Mesenchymal stem cell (in vitro differentiated cells and primary cell): ENCODE measurements at regions not wholly inside any gene's neighbourhood (a gene's known extent, or its start where the extent isn't known, plus 50 kb on each side); places are given as distances from the start of the nearest gene placed in this dataset.

Source experiments
- DNase-seq: peaks from one replicate; pipeline ENCODE4 v3.0.0-alpha.2; 2013
- H2AFZ ChIP-seq: one replicate; pipeline ENCODE4 v1.6.1; 2013; ENCODE audit warnings: low read depth, mild to moderate bottlenecking, control low read depth, inconsistent platforms, low read length, moderate library complexity
- H2AK5ac ChIP-seq: 2 replicates; pipeline ENCODE4 v1.6.1; 2013; ENCODE audit warnings: low read length, moderate library complexity, mild to moderate bottlenecking, inconsistent platforms; ENCODE audit not compliant: severe bottlenecking
- H2BK120ac ChIP-seq: one replicate; pipeline ENCODE4 v1.6.1; 2013; ENCODE audit warnings: low read depth, mild to moderate bottlenecking, inconsistent platforms, low read length, moderate library complexity
- H2BK12ac ChIP-seq, 2 experiments: one replicate each; pipeline ENCODE4 v1.6.1; 2013; ENCODE audit warnings: inconsistent platforms in 2 of 2, low read length in 2 of 2, mild to moderate bottlenecking in 2 of 2, moderate library complexity in 2 of 2, control low read depth in 1 of 2
- H2BK15ac ChIP-seq: one replicate; pipeline ENCODE4 v1.6.1; 2013; ENCODE audit warnings: mild to moderate bottlenecking, low read depth, inconsistent platforms; ENCODE audit not compliant: poor library complexity, severe bottlenecking
- H2BK5ac ChIP-seq: 2 replicates; pipeline ENCODE4 v1.6.1; 2013; ENCODE audit warnings: low read depth, mild to moderate bottlenecking, low read length, control low read depth, inconsistent platforms; ENCODE audit not compliant: poor library complexity, severe bottlenecking
- H3K14ac ChIP-seq, 2 experiments: one replicate each; pipeline ENCODE4 v1.6.1; 2013; ENCODE audit warnings: inconsistent platforms in 2 of 2, low read length in 2 of 2, control low read depth in 1 of 2, mild to moderate bottlenecking in 1 of 2, moderate library complexity in 1 of 2
- H3K18ac ChIP-seq, 2 experiments: one replicate each; pipeline ENCODE4 v1.6.1; 2013; ENCODE audit warnings: inconsistent platforms in 2 of 2, low read length in 2 of 2, control low read depth in 1 of 2, low read depth in 1 of 2, mild to moderate bottlenecking in 1 of 2
- H3K23ac ChIP-seq, 2 experiments: one replicate each; pipeline ENCODE4 v1.6.1; 2013; ENCODE audit warnings: inconsistent platforms in 2 of 2, low read length in 2 of 2, mild to moderate bottlenecking in 2 of 2, moderate library complexity in 2 of 2, control low read depth in 1 of 2
- H3K27ac ChIP-seq: 2 replicates; pipeline ENCODE4 v1.5.1; 2013; ENCODE audit warnings: mild to moderate bottlenecking, moderate library complexity, low read length, control low read depth, inconsistent platforms; ENCODE audit not compliant: poor library complexity, severe bottlenecking
- H3K27me3 ChIP-seq, 2 experiments: 2 replicates each; pipeline versions ENCODE4 v1.6.1 to v1.7.0; 2013; ENCODE audit warnings: low read length in 2 of 2, mild to moderate bottlenecking in 2 of 2, moderate library complexity in 2 of 2, control low read depth in 1 of 2, inconsistent platforms in 1 of 2; ENCODE audit not compliant: control insufficient read depth in 1 of 2, insufficient read depth in 1 of 2
- H3K36me3 ChIP-seq, 2 experiments: 2 replicates each; pipeline versions ENCODE4 v1.6.1 to v1.7.0; 2013; ENCODE audit warnings: low read length in 2 of 2, control low read depth in 1 of 2, inconsistent platforms in 1 of 2, low read depth in 1 of 2, mild to moderate bottlenecking in 1 of 2; ENCODE audit not compliant: insufficient read depth in 2 of 2, control insufficient read depth in 1 of 2
- H3K4ac ChIP-seq, 2 experiments: one replicate each; pipeline ENCODE4 v1.6.1; 2013; ENCODE audit warnings: inconsistent platforms in 2 of 2, low read length in 2 of 2, mild to moderate bottlenecking in 2 of 2, moderate library complexity in 2 of 2, control low read depth in 1 of 2, low read depth in 1 of 2
- H3K4me1 ChIP-seq: 2 replicates; pipeline ENCODE4 v1.6.1; 2013; ENCODE audit warnings: low read depth, low read length, control low read depth; ENCODE audit not compliant: control insufficient read depth, insufficient read depth
- H3K4me2 ChIP-seq: 2 replicates; pipeline ENCODE4 v1.6.1; 2013; ENCODE audit warnings: low read length, mild to moderate bottlenecking, inconsistent platforms; ENCODE audit not compliant: poor library complexity, severe bottlenecking
- H3K4me3 ChIP-seq, 2 experiments: 2 replicates each; pipeline versions ENCODE4 v1.5.1 to v1.7.0; 2013; ENCODE audit warnings: low read length in 2 of 2, mild to moderate bottlenecking in 2 of 2, control low read depth in 1 of 2, low read depth in 1 of 2; ENCODE audit not compliant: insufficient read depth in 1 of 2
- H3K79me1 ChIP-seq: replicated peaks from 2 replicates; pipeline ENCODE4 v1.6.1; 2013; ENCODE audit warnings: mild to moderate bottlenecking, control low read depth, low read length, inconsistent platforms; ENCODE audit not compliant: poor library complexity, severe bottlenecking
- H3K9ac ChIP-seq: 2 replicates; pipeline ENCODE4 v1.7.0; 2013; ENCODE audit warnings: mild to moderate bottlenecking, low read length, moderate library complexity
- H3K9me3 ChIP-seq: 2 replicates; pipeline ENCODE4 v1.7.0; 2013; ENCODE audit warnings: mild to moderate bottlenecking, low read length; ENCODE audit not compliant: control insufficient read depth
- H4K8ac ChIP-seq: one replicate; pipeline ENCODE4 v1.6.1; 2013; ENCODE audit warnings: inconsistent platforms, mild to moderate bottlenecking, low read length, moderate library complexity
- H4K91ac ChIP-seq: one replicate; pipeline ENCODE4 v1.6.1; 2013; ENCODE audit warnings: mild to moderate bottlenecking, low read length, inconsistent platforms
- WGBS: methylation state at CpG from one replicate; pipeline ENCODE4 v1.1.7; 2013; ENCODE audit warnings: mixed read lengths; 5-methylcytosine and 5-hydroxymethylcytosine counted together

GRCh38 chr2:105150231-105150630 is 91.3 kb upstream of the GPR45 start:
- Histone ChIP-seq H3K23ac (no peak overlapping the region), H2AFZ (no peak overlapping the region), H3K27ac (no peak overlapping the region), H3K79me1 (no peaks in the 10 kb centered on the region), H3K4me1 (no peaks in the 10 kb centered on the region), H2BK120ac (no peak overlapping the region), H3K14ac (no peak overlapping the region), H3K36me3 (no peaks in the 10 kb centered on the region), H2BK5ac (no peak overlapping the region), H3K18ac (no peak overlapping the region), H3K4me2 (no peak overlapping the region), H2AK5ac (no peak overlapping the region), H3K9me3 (no peaks in the 10 kb centered on the region), H3K9ac (no peak overlapping the region), H4K8ac (no peak overlapping the region), H3K4me3 (no peak overlapping the region), H3K4ac (no peak overlapping the region), H4K91ac (no peak overlapping the region), H2BK12ac (no peak overlapping the region), H2BK15ac (no peak overlapping the region), H3K27me3 (peaks cover 17 to 65% of the 10 kb centered on the region in 2 experiments)
- WGBS = 94% methylated on average over 2 of the region's 3 CpGs
- DNase-seq = no peak

- no peak overlapping the region for H2BK12ac ChIP-seq
- peaks cover 11 to 40% of the 10 kb centered on the region in 2 experiments for H3K27me3 ChIP-seq
- no peak overlapping the region for H3K4ac ChIP-seq
- no peak overlapping the region for H2BK120ac ChIP-seq
- no peaks in the 10 kb centered on the region for H3K36me3 ChIP-seq
- no peak overlapping the region for H3K4me3 ChIP-seq
- H3K9ac ChIP-seq = no peak overlapping the region
- no peak overlapping the region for H2BK15ac ChIP-seq
- H3K4me1 ChIP-seq = no peaks in the 10 kb centered on the region
- H3K14ac ChIP-seq = no peak overlapping the region
- H4K8ac ChIP-seq = no peak overlapping the region
- no peak overlapping the region for H3K18ac ChIP-seq
- H4K91ac ChIP-seq = no peak overlapping the region
- H3K27ac ChIP-seq = no peak overlapping the region
- 80% methylated on average over 4 of the region's 5 CpGs for WGBS
- H3K23ac ChIP-seq = no peak overlapping the region
- H3K9me3 ChIP-seq = peaks cover 8% of the 10 kb centered on the region
- DNase-seq = no peak
- no peak overlapping the region for H2BK5ac ChIP-seq
- H3K4me2 ChIP-seq = no peak overlapping the region
- no peak overlapping the region for H2AK5ac ChIP-seq
- no peak overlapping the region for H2AFZ ChIP-seq
- H3K79me1 ChIP-seq = no peaks in the 10 kb centered on the region
Observed at GRCh38 chr2:105154119-105154818, 87.3 kb upstream of the GPR45 start.

GRCh38 chr2:105156166-105156565 is 85.4 kb upstream of the GPR45 start:
- Histone ChIP-seq H3K27me3 (peaks cover 11 to 36% of the 10 kb centered on the region in 2 experiments), H3K4me2 (no peak overlapping the region), H4K8ac (no peak overlapping the region), H3K36me3 (no peaks in the 10 kb centered on the region), H2AK5ac (no peak overlapping the region), H3K27ac (no peak overlapping the region), H3K4me1 (no peaks in the 10 kb centered on the region), H2BK12ac (no peak overlapping the region), H3K9ac (no peak overlapping the region), H2BK120ac (no peak overlapping the region), H4K91ac (no peak overlapping the region), H3K9me3 (peaks cover 8% of the 10 kb centered on the region), H2BK5ac (no peak overlapping the region), H3K18ac (no peak overlapping the region), H3K23ac (no peak overlapping the region), H3K79me1 (no peaks in the 10 kb centered on the region), H3K4ac (no peak overlapping the region), H2AFZ (no peak overlapping the region), H3K4me3 (no peak overlapping the region), H2BK15ac (no peak overlapping the region), H3K14ac (no peak overlapping the region)
- no peak for DNase-seq
- WGBS = 46% methylated on average over 2 of the region's 2 CpGs

- Histone ChIP-seq H2AK5ac (no peak overlapping the region), H3K36me3 (no peaks in the 10 kb centered on the region), H3K14ac (no peak overlapping the region), H3K4me3 (no peak overlapping the region), H3K27ac (no peak overlapping the region), H4K8ac (no peak overlapping the region), H4K91ac (no peak overlapping the region), H3K4me1 (no peaks in the 10 kb centered on the region), H2BK120ac (no peak overlapping the region), H2BK5ac (no peak overlapping the region), H3K4ac (no peak overlapping the region), H2BK15ac (no peak overlapping the region), H3K18ac (no peak overlapping the region), H2BK12ac (no peak overlapping the region), H3K4me2 (no peak overlapping the region), H3K79me1 (no peaks in the 10 kb centered on the region), H3K9me3 (peaks cover 13% of the 10 kb centered on the region), H3K27me3 (peaks cover 16 to 24% of the 10 kb centered on the region in 2 experiments), H3K23ac (no peak overlapping the region), H3K9ac (no peak overlapping the region), H2AFZ (no peak overlapping the region)
- DNase-seq = no peak
Observed at GRCh38 chr2:105158002-105158401, 83.5 kb upstream of the GPR45 start.
